IMR-90 (cell line): ENCODE measurements at regions not wholly inside any gene's neighbourhood (a gene's known extent, or its start where the extent isn't known, plus 50 kb on each side); places are given as distances from the start of the nearest gene placed in this dataset.

Experiments used
- ATAC-seq: fragments of 200-7000 bp; cut with Tn5 transposase; 2 replicates; pipeline ENCODE4 v1.9.1; 2020; ENCODE audit warnings: low read depth, mild to moderate bottlenecking, moderate library complexity
- BruUV-seq: library from RNA; stranded (reverse); fragments of 400-500 nt; replicated peaks from 2 replicates; lab custom pipeline; 2021; lab: Mats Ljungman, UMichigan
- CTCF ChIA-PET: fragments of 300-600 bp; formaldehyde crosslinking; extraction: SDS; loops from one replicate; lab custom pipeline; 2021; ENCODE audit warnings: antibody characterized with exemption; lab: Yijun Ruan, JAX
- POLR2A ChIA-PET: fragments of 300-600 bp; sonication (Branson Sonifier 250); formaldehyde crosslinking; loops from one replicate; lab custom pipeline; 2022; ENCODE audit warnings: antibody characterized with exemption; ENCODE audit not compliant: unreplicated experiment; lab: Charles Lee
- DNase-seq: peaks from one replicate; pipeline ENCODE4 v3.0.0; 2013
- H2AFZ ChIP-seq: replicated peaks from 2 replicates; pipeline ENCODE3; 2013; ENCODE audit warnings: low read length, mild to moderate bottlenecking; ENCODE audit not compliant: poor library complexity
- H2AK5ac ChIP-seq: 2 replicates; pipeline ENCODE4 v1.6.1; 2013; ENCODE audit warnings: low read depth, low read length, inconsistent platforms
- H2AK9ac ChIP-seq: replicated peaks from 2 replicates; pipeline ENCODE3; 2013; ENCODE audit warnings: mild to moderate bottlenecking, low read depth, low read length, moderate library complexity; ENCODE audit not compliant: poor library complexity
- H2BK120ac ChIP-seq: 2 replicates; pipeline ENCODE4 v1.6.1; 2013; ENCODE audit warnings: low read depth, low read length, inconsistent platforms
- H2BK15ac ChIP-seq: 3 replicates; pipeline ENCODE4 v1.6.1; 2013; ENCODE audit warnings: low read depth, low read length, inconsistent platforms
- H2BK20ac ChIP-seq: 2 replicates; pipeline ENCODE4 v1.6.1; 2013; ENCODE audit warnings: low read depth, mild to moderate bottlenecking, inconsistent platforms, low read length, moderate library complexity
- H2BK5ac ChIP-seq: 2 replicates; pipeline ENCODE4 v1.6.1; 2013; ENCODE audit warnings: mild to moderate bottlenecking, low read depth, low read length, inconsistent platforms; ENCODE audit not compliant: poor library complexity, severe bottlenecking
- H3K14ac ChIP-seq: replicated peaks from 2 replicates; pipeline ENCODE4 v1.6.1; 2013; ENCODE audit warnings: low read depth, low read length, inconsistent platforms
- H3K18ac ChIP-seq: 2 replicates; pipeline ENCODE4 v1.6.1; 2013; ENCODE audit warnings: low read depth, low read length, control low read depth
- H3K23ac ChIP-seq: 2 replicates; pipeline ENCODE4 v1.6.1; 2013; ENCODE audit warnings: low read depth, low read length, inconsistent platforms
- H3K27ac ChIP-seq: 2 replicates; pipeline ENCODE4 v1.5.1; 2013; ENCODE audit warnings: mild to moderate bottlenecking, control low read depth, low read length; ENCODE audit not compliant: insufficient read depth
- H3K27me3 ChIP-seq: 2 replicates; pipeline ENCODE4 v1.6.1; 2013; ENCODE audit warnings: low read length; ENCODE audit not compliant: control insufficient read depth, insufficient read depth
- H3K36me3 ChIP-seq: 2 replicates; pipeline ENCODE4 v1.6.1; 2013; ENCODE audit warnings: low read length, mixed read lengths; ENCODE audit not compliant: control insufficient read depth, insufficient read depth
- H3K4ac ChIP-seq: 2 replicates; pipeline ENCODE4 v1.6.1; 2013; ENCODE audit warnings: low read depth, low read length, inconsistent platforms
- H3K4me1 ChIP-seq: 2 replicates; pipeline ENCODE4 v1.6.1; 2013; ENCODE audit warnings: low read length, mixed read lengths; ENCODE audit not compliant: control insufficient read depth, insufficient read depth
- H3K4me2 ChIP-seq: 2 replicates; pipeline ENCODE4 v1.6.1; 2013; ENCODE audit warnings: low read depth, mild to moderate bottlenecking, control low read depth, low read length, moderate library complexity
- H3K4me3 ChIP-seq: 2 replicates; pipeline ENCODE4 v1.5.1; 2013; ENCODE audit warnings: low read depth, mild to moderate bottlenecking, control low read depth, low read length, moderate library complexity; ENCODE audit not compliant: insufficient read depth
- H3K56ac ChIP-seq: 2 replicates; pipeline ENCODE4 v1.6.1; 2013; ENCODE audit warnings: low read length, inconsistent platforms; ENCODE audit not compliant: insufficient read depth; ENCODE audit errors: extremely low read depth
- H3K79me1 ChIP-seq, 2 experiments: 2 replicates each; pipeline ENCODE4 v1.6.1; 2013; ENCODE audit warnings: low read length in 2 of 2, inconsistent platforms in 1 of 2, low read depth in 1 of 2
- H3K9ac ChIP-seq: 2 replicates; pipeline ENCODE4 v1.6.1; 2013; ENCODE audit warnings: low read depth, low read length, control low read depth
- H3K9me1 ChIP-seq: 2 replicates; pipeline ENCODE4 v1.6.1; 2013; ENCODE audit warnings: low read length, inconsistent platforms; ENCODE audit not compliant: insufficient read depth
- H3K9me3 ChIP-seq: 2 replicates; pipeline ENCODE4 v1.6.1; 2013; ENCODE audit warnings: low read length; ENCODE audit not compliant: control insufficient read depth, insufficient read depth
- H4K20me1 ChIP-seq: 2 replicates; pipeline ENCODE4 v1.6.1; 2013; ENCODE audit warnings: low read length, inconsistent platforms; ENCODE audit not compliant: insufficient read depth
- H4K5ac ChIP-seq: 2 replicates; pipeline ENCODE4 v1.6.1; 2013; ENCODE audit warnings: mild to moderate bottlenecking, low read depth, low read length, control low read depth
- H4K8ac ChIP-seq, 2 experiments: 2 replicates each; pipeline ENCODE4 v1.6.1; 2013; ENCODE audit warnings: low read depth in 2 of 2, low read length in 2 of 2, control low read depth in 1 of 2, inconsistent platforms in 1 of 2
- H4K91ac ChIP-seq: 2 replicates; pipeline ENCODE4 v1.6.1; 2013; ENCODE audit warnings: low read depth, low read length, inconsistent platforms; ENCODE audit not compliant: insufficient read depth
- CEBPB ChIP-seq: IDR thresholded peaks from 2 replicates; pipeline ENCODE4 v1.6.1; 2012; ENCODE audit warnings: low read depth, low read length, improper control_type of control experiment
- ELK1 ChIP-seq: fragments of 150-350 bp; IDR thresholded peaks from 2 replicates; pipeline ENCODE4 v1.6.1; 2016; ENCODE audit warnings: low read depth, mild to moderate bottlenecking, low read length, moderate library complexity, borderline replicate concordance
- MXI1 ChIP-seq: IDR thresholded peaks from 2 replicates; pipeline ENCODE4 v1.6.1; 2012; ENCODE audit warnings: low read depth, mild to moderate bottlenecking, low read length, moderate library complexity, borderline replicate concordance
- NFE2L2 ChIP-seq: fragments of 150-350 bp; IDR thresholded peaks from 2 replicates; pipeline ENCODE4 v1.6.1; 2016; ENCODE audit warnings: low read depth, mild to moderate bottlenecking, low read length
- POLR2A ChIP-seq: IDR thresholded peaks from 2 replicates; pipeline ENCODE4 v1.6.1; 2012; ENCODE audit warnings: mild to moderate bottlenecking, low read depth, low read length
- RFX5 ChIP-seq: IDR thresholded peaks from 2 replicates; pipeline ENCODE4 v1.8.0; 2012; ENCODE audit warnings: low read depth, mild to moderate bottlenecking, low read length, moderate library complexity
- SMC3 ChIP-seq: fragments of 150-350 bp; IDR thresholded peaks from 2 replicates; pipeline ENCODE4 v1.6.1; 2016; ENCODE audit warnings: low read depth, mild to moderate bottlenecking, antibody characterized with exemption, low read length, moderate library complexity
- WGBS, 2 experiments: methylation state at CpG; one replicate each; pipeline versions ENCODE4 v1.1.5 to v1.1.7; 2013; ENCODE audit warnings: missing lambda C conversion rate in 2 of 2; ENCODE audit not compliant: insufficient read length in 1 of 2; ENCODE audit errors: extremely low coverage in 2 of 2; 5-methylcytosine and 5-hydroxymethylcytosine counted together
- dilution Hi-C: fragments of 300-500 bp; cut with HindIII; formaldehyde crosslinking; loops from one replicate; pipeline ENCODE4 v1.14.3; 2018; ENCODE audit warnings: low sequenced_read_pairs; ENCODE audit not compliant: unreplicated experiment
- in situ Hi-C: fragments of 300-500 bp; cut with MboI; formaldehyde crosslinking; loops from 3 replicates; pipeline ENCODE4 v1.14.3; 2019; ENCODE audit warnings: low sequenced_read_pairs, inconsistent platforms, mixed read lengths
- intact Hi-C: fragments of 100-400 bp; cut with micrococcal nuclease; formaldehyde crosslinking; loops from 2 replicates; pipeline ENCODE4 v1.10.0; 2022
- TF ChIP-seq, protein P1 (sequence below): conservative IDR thresholded peaks from 2 replicates; pipeline ENCODE4 v1.5.1; 2012; ENCODE audit warnings: mild to moderate bottlenecking, low read depth, low read length, improper control_type of control experiment

DNA sequence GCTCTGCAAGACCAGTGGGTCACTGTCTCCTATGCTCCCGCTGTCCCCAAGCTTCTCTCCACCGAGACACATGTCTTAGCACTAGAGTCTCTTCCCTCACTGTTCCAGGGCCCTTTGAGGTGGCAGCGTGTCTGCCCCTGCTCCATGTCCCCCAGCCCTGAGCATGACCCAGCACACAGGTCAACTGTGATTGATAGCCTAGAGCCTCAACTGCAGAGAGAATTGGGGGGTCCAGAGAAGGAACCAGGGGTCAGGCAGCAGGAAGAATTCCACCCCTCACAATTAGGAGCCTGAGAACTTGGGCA, 54.6 kb upstream of the ODC1 start:
- POLR2A ChIA-PET = no interaction called here

More for the DNA sequence above, 54.6 kb upstream of the ODC1 start:
- CTCF ChIA-PET = interaction anchor here (0.6 kb wide), 1 partner anchor 64 kb away, joined by 3 read pairs; no protein-coding TSS in a partner anchor
- Histone ChIP-seq H4K8ac (no peak overlapping the region), H3K4me2 (no peak overlapping the region), H2AK5ac (no peak overlapping the region), H3K9me1 (0 out of 2 replicates have a peak, but pooled peaks cover 2% of the 10 kb centered on the region), H3K14ac (no peak overlapping the region), H3K9ac (no peak overlapping the region), H2BK15ac (no peak overlapping the region), H4K5ac (no peak overlapping the region), H3K23ac (no peak overlapping the region), H4K20me1 (peaks cover 7% of the 10 kb centered on the region), H3K27me3 (peaks cover 52% of the 10 kb centered on the region), H3K36me3 (no peaks in the 10 kb centered on the region), H3K9me3 (no peaks in the 10 kb centered on the region), H3K18ac (no peak overlapping the region), H2BK20ac (no peak overlapping the region), H2AFZ (no peak overlapping the region), H3K4me1 (peaks cover 3% of the 10 kb centered on the region), H2BK5ac (no peak overlapping the region), H3K79me1 (no peaks in the 10 kb centered on the region), H3K4me3 (no peak overlapping the region), H3K56ac (no peak overlapping the region), H4K91ac (no peak overlapping the region), H2BK120ac (no peak overlapping the region), H3K4ac (no peak overlapping the region), H3K27ac (no peak overlapping the region), H2AK9ac (no peak overlapping the region)
- dilution Hi-C loops (no loop called here), in situ Hi-C loops (no loop called here), intact Hi-C loops (no loop called here)
- no peak for ATAC-seq
- no peak for DNase-seq
- no TSS peak for BruUV-seq
- no CpG with 5 or more reads among the region's 3 CpGs for WGBS, 2 experiments
- TF ChIP-seq CEBPB (no peak), SMC3 (no peak), NFE2L2 (no peak), POLR2A (no peak), MXI1 (no peak), RFX5 (no peak), ELK1 (no peak)
- TF ChIP-seq, protein P1, sequence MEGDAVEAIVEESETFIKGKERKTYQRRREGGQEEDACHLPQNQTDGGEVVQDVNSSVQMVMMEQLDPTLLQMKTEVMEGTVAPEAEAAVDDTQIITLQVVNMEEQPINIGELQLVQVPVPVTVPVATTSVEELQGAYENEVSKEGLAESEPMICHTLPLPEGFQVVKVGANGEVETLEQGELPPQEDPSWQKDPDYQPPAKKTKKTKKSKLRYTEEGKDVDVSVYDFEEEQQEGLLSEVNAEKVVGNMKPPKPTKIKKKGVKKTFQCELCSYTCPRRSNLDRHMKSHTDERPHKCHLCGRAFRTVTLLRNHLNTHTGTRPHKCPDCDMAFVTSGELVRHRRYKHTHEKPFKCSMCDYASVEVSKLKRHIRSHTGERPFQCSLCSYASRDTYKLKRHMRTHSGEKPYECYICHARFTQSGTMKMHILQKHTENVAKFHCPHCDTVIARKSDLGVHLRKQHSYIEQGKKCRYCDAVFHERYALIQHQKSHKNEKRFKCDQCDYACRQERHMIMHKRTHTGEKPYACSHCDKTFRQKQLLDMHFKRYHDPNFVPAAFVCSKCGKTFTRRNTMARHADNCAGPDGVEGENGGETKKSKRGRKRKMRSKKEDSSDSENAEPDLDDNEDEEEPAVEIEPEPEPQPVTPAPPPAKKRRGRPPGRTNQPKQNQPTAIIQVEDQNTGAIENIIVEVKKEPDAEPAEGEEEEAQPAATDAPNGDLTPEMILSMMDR = no peak
